ENCODE measurements at regions not wholly inside any gene's neighbourhood (a gene's known extent, or its start where the extent isn't known, plus 50 kb on each side); places are given as distances from the start of the nearest gene placed in this dataset.

GRCh38 chr7:45235905-45236304, 78.3 kb downstream of the RAMP3 start:
- no peaks in the 10 kb centered on the region for H3K9me3 Mint-ChIP-seq

GRCh38 chr7:45236666-45237065, 79.1 kb downstream of the RAMP3 start:
- Mint-ChIP-seq H3K4me3 (no peak overlapping the region), H3K27ac (no peak overlapping the region), H3K4me1 (no peaks in the 10 kb centered on the region), H3K27me3 (ENCODE audit: low read depth) (peaks cover 16% of the 10 kb centered on the region), H3K36me3 (ENCODE audit: low read depth) (no peaks in the 10 kb centered on the region), H3K9me3 (no peaks in the 10 kb centered on the region)
- no peak for TF ChIP-seq CTCF (IDR thresholded peaks at IDR 0.05; ENCODE audit: unreplicated experiment in 3 of 3)

More at GRCh38 chr7:45235905-45236304, 78.3 kb downstream of the RAMP3 start:
- H3K36me3 Mint-ChIP-seq (ENCODE audit: low read depth): no peaks in the 10 kb centered on the region
- no peak overlapping the region for H3K27ac Mint-ChIP-seq
- H3K4me1 Mint-ChIP-seq: no peaks in the 10 kb centered on the region
- TF ChIP-seq CTCF (IDR thresholded peaks at IDR 0.05; ENCODE audit: unreplicated experiment in 3 of 3): no peak
- no peak overlapping the region for H3K4me3 Mint-ChIP-seq
- peaks cover 16% of the 10 kb centered on the region for H3K27me3 Mint-ChIP-seq (ENCODE audit: low read depth)

- Mint-ChIP-seq H3K27me3 (ENCODE audit: low read depth) (peaks cover 7% of the 10 kb centered on the region), H3K27ac (no peak overlapping the region), H3K9me3 (no peaks in the 10 kb centered on the region), H3K4me1 (no peaks in the 10 kb centered on the region), H3K4me3 (no peak overlapping the region), H3K36me3 (ENCODE audit: low read depth) (no peaks in the 10 kb centered on the region)
- TF ChIP-seq CTCF (IDR thresholded peaks at IDR 0.05; ENCODE audit: unreplicated experiment in 3 of 3): no peak
Measured at GRCh38 chr7:45237788-45238461, 80.3 kb downstream of the RAMP3 start.

GRCh38 chr7:45238806-45239205, 81.2 kb downstream of the RAMP3 start:
- Mint-ChIP-seq H3K36me3 (ENCODE audit: low read depth) (no peaks in the 10 kb centered on the region), H3K27ac (no peak overlapping the region), H3K27me3 (ENCODE audit: low read depth) (peaks cover 4% of the 10 kb centered on the region), H3K9me3 (no peaks in the 10 kb centered on the region), H3K4me1 (no peaks in the 10 kb centered on the region), H3K4me3 (no peak overlapping the region)
- no peak for TF ChIP-seq CTCF (IDR thresholded peaks at IDR 0.05; ENCODE audit: unreplicated experiment in 3 of 3)

GRCh38 chr7:45239486-45239885, 81.9 kb downstream of the RAMP3 start:
- no peaks in the 10 kb centered on the region for H3K9me3 Mint-ChIP-seq

More at GRCh38 chr7:45239486-45239885, 81.9 kb downstream of the RAMP3 start:
- peaks cover 4% of the 10 kb centered on the region for H3K27me3 Mint-ChIP-seq (ENCODE audit: low read depth)
- H3K36me3 Mint-ChIP-seq (ENCODE audit: low read depth): no peaks in the 10 kb centered on the region
- H3K27ac Mint-ChIP-seq: no peak overlapping the region
- H3K4me1 Mint-ChIP-seq: no peaks in the 10 kb centered on the region
- no peak for TF ChIP-seq CTCF (IDR thresholded peaks at IDR 0.05; ENCODE audit: unreplicated experiment in 3 of 3)
- no peak overlapping the region for H3K4me3 Mint-ChIP-seq

All from nephron (organoid).